GM20000 (cell line): ENCODE measurements at regions not wholly inside any gene's neighbourhood (a gene's known extent, or its start where the extent isn't known, plus 50 kb on each side); places are given as distances from the start of the nearest gene placed in this dataset.

Experiments used
- DNase-seq: peaks from one replicate; pipeline ENCODE4 v3.0.0; 2012; ENCODE audit warnings: low spot score
- TF ChIP-seq, protein P1 (sequence below): IDR thresholded peaks from 2 replicates; pipeline ENCODE4 v1.5.1; 2012; ENCODE audit warnings: mild to moderate bottlenecking, control low read depth; ENCODE audit errors: extremely low read depth, missing control alignments

DNA sequence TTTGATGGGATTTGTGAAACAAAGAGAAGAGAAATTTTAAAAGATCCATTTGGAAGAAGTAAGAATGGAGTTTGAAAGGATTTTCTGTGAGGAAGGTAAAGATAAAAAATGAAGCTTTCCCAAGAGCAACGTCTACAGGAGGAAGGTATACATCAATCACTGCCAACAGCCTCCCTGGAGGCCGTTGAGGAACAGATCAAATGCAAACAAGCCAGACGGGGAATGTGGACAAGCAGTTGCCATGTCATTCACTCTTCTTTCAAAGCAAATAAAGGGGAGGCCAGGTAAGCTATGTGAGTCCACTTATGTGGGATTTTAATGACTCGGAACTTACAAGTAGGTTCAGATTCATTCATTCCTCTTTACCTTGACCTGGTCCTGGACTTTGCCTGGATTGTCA lies 1020.5 kb upstream of the AGA start:
- DNase-seq: no peak
- TF ChIP-seq, protein P1, sequence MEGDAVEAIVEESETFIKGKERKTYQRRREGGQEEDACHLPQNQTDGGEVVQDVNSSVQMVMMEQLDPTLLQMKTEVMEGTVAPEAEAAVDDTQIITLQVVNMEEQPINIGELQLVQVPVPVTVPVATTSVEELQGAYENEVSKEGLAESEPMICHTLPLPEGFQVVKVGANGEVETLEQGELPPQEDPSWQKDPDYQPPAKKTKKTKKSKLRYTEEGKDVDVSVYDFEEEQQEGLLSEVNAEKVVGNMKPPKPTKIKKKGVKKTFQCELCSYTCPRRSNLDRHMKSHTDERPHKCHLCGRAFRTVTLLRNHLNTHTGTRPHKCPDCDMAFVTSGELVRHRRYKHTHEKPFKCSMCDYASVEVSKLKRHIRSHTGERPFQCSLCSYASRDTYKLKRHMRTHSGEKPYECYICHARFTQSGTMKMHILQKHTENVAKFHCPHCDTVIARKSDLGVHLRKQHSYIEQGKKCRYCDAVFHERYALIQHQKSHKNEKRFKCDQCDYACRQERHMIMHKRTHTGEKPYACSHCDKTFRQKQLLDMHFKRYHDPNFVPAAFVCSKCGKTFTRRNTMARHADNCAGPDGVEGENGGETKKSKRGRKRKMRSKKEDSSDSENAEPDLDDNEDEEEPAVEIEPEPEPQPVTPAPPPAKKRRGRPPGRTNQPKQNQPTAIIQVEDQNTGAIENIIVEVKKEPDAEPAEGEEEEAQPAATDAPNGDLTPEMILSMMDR: no peak

DNA sequence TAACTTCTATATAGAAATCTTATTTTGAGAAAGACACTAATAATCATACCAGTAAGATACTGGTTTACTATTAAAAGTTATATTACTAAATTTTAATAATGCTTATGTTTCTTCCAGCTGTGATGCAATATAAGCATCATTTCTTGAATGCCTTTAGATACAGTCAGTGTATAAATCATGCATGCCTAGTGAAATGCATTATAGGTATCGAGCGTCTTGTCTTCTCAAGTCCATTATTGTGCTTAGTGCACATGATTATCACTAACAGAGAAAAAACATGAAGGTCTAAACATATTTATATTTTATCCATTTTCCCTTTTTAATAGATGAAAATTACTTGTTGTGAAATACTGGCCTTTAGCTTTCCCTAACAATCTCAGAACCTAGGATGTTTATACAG lies 1021.5 kb upstream of the AGA start:
- TF ChIP-seq, protein P1: no peak
- DNase-seq: no peak

DNA sequence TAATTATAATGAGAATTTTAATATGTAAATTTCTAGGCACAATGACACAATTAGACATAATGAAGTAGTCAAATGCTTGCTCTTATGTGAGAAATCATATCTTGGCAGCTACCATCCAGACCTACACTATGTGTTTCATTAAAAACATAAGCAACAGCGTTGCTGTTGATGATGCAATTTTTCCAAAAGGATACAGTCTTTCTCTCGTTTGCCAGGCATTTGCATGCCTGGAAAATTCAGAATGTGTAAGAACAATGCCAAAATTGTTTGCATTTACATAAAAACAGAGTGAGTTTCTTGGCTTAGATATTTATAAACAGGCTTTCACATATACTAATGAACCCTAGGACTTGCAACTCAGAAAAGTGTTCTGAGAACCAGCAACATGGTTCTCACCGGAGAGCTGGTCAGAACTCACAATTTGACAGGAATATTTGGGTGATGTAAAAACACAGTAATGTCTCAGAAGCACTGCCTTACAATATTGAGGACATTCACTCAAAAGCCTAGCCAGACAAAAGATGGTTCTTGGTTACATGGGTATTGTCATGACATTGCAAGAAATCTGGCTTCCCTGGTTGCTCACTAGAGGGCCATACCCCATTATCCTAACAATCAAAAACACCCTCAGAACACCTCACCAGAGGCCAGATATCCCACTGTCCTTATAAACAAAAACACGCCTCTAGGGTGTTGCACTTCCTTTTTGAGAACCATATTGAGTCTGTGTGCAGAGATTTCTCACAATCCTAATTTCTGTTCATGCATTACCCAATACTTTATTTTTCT lies 1029.0 kb upstream of the AGA start:
- no peak for DNase-seq
- TF ChIP-seq, protein P1: no peak

DNA sequence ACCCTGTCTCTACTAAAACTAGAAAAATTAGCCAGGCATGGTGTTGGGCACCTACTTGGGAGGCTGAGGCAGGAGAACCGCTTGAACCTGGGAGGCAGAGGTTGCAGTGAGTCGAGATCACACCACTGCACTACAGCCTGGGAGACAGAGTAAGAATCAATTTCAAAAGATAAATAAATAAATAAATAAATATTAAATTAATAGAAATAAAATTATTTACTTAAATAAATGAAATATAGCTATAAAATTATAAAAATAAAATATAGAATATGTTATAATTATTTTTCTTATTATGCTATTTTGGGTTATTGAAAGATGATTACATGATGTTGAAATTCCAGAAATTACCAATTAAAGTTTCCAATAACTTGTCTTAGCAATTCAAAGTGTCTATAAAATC lies 1029.8 kb upstream of the AGA start:
- TF ChIP-seq, protein P1: no peak

DNA sequence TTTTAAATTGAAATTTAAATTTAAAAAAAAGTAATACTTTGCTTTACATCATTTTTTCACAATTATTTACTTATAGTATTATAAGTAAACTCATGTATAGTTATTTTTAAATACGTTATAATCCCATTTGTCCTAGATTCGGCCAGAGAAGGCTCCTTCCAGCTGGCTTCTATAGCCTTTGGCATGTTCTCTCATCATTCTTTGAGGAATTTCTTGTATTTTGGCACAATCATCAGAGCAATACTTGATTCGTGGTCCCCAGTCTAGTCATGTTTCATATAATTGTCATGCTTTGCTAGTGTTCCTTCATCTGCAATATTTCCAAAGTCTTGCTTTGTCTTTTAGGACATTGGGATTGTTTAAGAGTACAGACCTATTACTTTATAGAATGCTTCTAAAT lies 1037.9 kb upstream of the AGA start:
- DNase-seq: no peak

More for the DNA sequence above, 1029.8 kb upstream of the AGA start:
- no peak for DNase-seq

DNA sequence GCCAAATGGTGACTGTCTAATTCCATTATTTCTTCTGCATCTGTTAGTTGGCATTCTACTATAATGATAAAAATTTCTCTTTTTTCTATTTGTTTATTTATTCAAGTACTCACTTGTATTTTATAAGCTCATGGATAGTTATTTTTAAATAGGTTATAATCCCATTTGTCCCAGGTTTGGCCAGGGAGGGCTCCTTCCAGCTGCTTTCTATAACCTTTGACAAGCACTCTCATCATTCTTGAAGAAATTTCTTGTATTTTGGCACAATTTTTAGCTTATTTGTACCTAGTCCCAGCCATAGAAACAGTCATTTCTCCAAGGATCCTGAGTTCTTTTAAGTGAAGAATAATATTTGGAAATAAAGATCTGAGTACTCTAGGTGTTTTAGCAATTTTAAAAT lies 1038.6 kb upstream of the AGA start:
- TF ChIP-seq, protein P1: no peak
- DNase-seq: no peak

More for the DNA sequence above, 1037.9 kb upstream of the AGA start:
- TF ChIP-seq, protein P1: no peak

DNA sequence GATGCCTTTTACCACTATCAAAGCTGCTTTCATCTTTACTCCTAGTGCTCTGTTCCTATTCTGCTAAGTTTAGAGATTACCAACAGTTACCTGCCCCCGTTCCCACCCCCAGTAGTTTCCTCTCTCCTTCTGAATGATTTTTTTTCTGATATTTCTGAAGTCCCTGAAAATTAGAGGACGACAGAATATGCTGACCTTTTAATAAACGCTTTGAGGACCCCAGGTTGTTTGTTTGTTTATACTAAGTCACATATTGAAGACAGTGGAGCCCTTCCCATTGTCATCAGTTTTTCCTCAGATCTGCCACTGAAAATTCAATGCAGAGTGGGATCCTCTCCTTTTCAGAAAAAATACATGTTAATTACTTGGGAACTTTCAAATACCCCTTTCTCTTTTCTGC lies 1039.3 kb upstream of the AGA start:
- no peak for DNase-seq
- TF ChIP-seq, protein P1: no peak
